GM12878 (cell line): ENCODE measurements at regions not wholly inside any gene's neighbourhood (a gene's known extent, or its start where the extent isn't known, plus 50 kb on each side); places are given as distances from the start of the nearest gene placed in this dataset.

ENCODE experiments used
- ATF7 ChIP-seq: fragments of 450-650 bp; IDR thresholded peaks from 2 replicates; pipeline ENCODE4 v1.6.1; 2016; ENCODE audit warnings: low read depth, mild to moderate bottlenecking
- MXI1 ChIP-seq: fragments of 150-350 bp; IDR thresholded peaks from 2 replicates; pipeline ENCODE4 v1.6.1; 2011; ENCODE audit warnings: low read depth, mild to moderate bottlenecking, inconsistent platforms, low read length, improper control_type of control experiment
- TF ChIP-seq, protein P1 (sequence below): fragments of 450-650 bp; IDR thresholded peaks from 2 replicates; pipeline ENCODE4 v1.6.1; 2017; ENCODE audit warnings: mild to moderate bottlenecking

GRCh38 chr12:130087222-130087621, 75.0 kb upstream of the FZD10 start:
- TF ChIP-seq MXI1, result no peak
- TF ChIP-seq, protein P1, sequence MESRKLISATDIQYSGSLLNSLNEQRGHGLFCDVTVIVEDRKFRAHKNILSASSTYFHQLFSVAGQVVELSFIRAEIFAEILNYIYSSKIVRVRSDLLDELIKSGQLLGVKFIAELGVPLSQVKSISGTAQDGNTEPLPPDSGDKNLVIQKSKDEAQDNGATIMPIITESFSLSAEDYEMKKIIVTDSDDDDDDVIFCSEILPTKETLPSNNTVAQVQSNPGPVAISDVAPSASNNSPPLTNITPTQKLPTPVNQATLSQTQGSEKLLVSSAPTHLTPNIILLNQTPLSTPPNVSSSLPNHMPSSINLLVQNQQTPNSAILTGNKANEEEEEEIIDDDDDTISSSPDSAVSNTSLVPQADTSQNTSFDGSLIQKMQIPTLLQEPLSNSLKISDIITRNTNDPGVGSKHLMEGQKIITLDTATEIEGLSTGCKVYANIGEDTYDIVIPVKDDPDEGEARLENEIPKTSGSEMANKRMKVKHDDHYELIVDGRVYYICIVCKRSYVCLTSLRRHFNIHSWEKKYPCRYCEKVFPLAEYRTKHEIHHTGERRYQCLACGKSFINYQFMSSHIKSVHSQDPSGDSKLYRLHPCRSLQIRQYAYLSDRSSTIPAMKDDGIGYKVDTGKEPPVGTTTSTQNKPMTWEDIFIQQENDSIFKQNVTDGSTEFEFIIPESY, result no peak
- no peak for TF ChIP-seq ATF7
